HepG2 (cell line): ENCODE measurements at regions not wholly inside any gene's neighbourhood (a gene's known extent, or its start where the extent isn't known, plus 50 kb on each side); places are given as distances from the start of the nearest gene placed in this dataset.
"Not testable (repeated sequence)": the region's sequence is repeated elsewhere in the genome, so short reads cannot be mapped to it uniquely, and the experiment has no call there.

Experiments used
- SALL2 ChIP-seq: sonication (generic); formaldehyde crosslinking; IDR thresholded peaks from 2 replicates; pipeline ENCODE4 v1.8.1; 2023; ENCODE audit warnings: mild to moderate bottlenecking, missing genetic modification reagents, inconsistent platforms
- TF ChIP-seq, protein P1 (sequence below): sonication (generic); formaldehyde crosslinking; IDR thresholded peaks from 2 replicates; pipeline ENCODE4 v1.4.0; 2020; ENCODE audit warnings: mild to moderate bottlenecking, missing genetic modification reagents

DNA sequence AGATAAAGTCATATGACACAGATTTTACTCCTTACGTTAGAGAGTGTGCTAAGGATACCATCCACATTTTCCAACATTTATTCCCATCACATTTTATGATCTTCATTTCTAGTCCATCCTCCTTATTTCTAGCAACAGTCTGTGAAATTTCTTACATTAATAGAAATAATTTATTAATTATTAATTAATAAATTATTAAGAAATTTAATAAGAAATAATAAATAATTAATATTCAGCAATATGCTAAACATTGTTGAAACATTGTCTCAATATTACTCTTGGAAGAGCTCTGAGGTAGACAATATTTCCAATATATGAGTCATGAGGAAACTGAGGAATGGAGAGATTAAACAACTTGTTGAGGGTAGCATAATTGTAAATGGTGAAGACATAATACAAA lies 1742.5 kb upstream of the CDH6 start:
- TF ChIP-seq, protein P1, sequence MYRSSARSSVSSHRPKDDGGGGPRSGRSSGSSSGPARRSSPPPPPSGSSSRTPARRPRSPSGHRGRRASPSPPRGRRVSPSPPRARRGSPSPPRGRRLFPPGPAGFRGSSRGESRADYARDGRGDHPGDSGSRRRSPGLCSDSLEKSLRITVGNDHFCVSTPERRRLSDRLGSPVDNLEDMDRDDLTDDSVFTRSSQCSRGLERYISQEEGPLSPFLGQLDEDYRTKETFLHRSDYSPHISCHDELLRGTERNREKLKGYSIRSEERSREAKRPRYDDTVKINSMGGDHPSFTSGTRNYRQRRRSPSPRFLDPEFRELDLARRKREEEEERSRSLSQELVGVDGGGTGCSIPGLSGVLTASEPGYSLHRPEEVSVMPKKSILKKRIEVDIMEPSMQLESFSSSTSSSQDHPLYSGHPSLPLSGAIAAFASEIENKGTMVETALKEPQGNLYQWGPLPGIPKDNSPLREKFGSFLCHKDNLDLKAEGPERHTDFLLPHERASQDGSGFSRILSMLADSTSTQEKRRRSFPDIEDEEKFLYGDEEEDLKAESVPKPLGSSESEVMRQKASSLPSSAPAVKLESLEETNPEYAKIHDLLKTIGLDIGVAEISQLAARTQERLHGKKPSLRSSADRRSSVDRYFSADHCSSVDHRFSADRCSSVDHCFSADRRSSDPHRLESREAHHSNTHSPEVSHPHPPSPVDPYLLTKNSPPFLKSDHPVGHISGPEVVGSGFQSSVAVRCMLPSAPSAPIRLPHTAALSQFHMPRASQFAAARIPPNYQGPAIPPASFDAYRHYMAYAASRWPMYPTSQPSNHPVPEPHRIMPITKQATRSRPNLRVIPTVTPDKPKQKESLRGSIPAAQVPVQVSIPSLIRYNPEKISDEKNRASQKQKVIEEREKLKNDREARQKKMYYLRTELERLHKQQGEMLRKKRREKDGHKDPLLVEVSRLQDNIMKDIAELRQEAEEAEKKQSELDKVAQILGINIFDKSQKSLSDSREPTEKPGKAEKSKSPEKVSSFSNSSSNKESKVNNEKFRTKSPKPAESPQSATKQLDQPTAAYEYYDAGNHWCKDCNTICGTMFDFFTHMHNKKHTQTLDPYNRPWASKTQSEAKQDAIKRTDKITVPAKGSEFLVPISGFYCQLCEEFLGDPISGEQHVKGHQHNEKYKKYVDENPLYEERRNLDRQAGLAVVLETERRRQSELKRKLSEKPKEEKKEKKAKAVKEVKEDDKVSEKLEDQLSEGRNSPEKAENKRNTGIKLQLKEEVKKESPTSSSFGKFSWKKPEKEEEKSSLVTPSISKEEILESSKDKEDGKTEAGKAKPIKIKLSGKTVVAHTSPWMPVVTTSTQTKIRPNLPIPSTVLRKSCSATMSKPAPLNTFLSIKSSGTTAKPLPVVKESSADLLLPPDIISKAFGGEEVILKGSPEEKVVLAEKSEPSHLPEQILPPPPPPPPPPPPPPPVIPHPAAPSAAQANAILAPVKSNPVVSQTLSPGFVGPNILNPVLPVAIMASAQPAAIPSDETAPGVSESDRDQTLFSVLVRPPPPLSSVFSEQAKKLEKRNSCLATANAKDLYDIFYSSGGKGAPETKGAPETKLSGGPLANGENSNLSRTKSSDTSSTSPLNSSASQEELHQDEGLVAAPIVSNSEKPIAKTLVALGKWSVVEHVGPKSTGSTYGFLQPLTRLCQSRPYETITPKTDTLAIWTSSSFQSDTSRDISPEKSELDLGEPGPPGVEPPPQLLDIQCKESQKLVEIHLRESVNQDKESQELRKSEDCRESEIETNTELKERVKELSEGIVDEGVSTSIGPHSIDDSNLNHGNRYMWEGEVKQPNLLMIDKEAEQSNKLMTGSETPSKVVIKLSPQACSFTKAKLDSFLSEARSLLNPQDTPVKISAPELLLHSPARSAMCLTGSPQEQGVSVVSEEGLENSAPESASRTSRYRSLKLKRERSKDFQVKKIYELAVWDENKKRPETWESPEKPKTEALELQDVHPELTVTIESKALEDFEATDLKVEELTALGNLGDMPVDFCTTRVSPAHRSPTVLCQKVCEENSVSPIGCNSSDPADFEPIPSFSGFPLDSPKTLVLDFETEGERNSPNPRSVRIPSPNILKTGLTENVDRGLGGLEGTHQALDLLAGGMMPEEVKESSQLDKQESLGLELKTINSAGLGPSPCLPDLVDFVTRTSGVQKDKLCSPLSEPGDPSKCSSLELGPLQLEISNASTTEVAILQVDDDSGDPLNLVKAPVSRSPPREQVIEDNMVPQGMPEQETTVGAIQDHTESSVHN (CRISPR knock-in tag): not testable (repeated sequence)
- TF ChIP-seq SALL2 (CRISPR knock-in tag): not testable (repeated sequence)
